ENCODE measurements at regions not wholly inside any gene's neighbourhood (a gene's known extent, or its start where the extent isn't known, plus 50 kb on each side); places are given as distances from the start of the nearest gene placed in this dataset.
"Not testable (repeated sequence)": the region's sequence is repeated elsewhere in the genome, so short reads cannot be mapped to it uniquely, and the experiment has no call there.

DNA sequence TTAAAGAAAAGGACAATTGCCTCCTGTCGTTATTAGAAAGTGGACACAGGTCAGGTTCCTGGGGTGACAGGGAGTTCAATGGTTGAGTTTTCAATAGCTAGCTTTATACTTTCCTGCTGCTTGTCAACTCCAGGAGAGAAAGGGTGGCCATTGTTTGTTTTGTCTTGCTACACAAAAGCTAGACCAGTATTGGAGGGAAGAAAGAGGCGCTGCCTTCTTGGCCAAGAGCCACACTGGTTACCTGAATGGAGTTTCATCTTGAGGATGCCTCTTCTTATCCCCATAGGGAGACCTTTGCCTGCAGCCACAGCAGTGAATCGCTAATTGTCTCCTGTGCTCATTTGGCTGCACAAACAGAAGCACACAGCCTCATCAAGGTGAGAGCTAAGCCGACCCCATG is 279.4 kb upstream of the GRIA1 start:
- DNase-seq (ENCODE audit: low read depth in 3 of 3, low spot score in 2 of 3), result no peak

DNA sequence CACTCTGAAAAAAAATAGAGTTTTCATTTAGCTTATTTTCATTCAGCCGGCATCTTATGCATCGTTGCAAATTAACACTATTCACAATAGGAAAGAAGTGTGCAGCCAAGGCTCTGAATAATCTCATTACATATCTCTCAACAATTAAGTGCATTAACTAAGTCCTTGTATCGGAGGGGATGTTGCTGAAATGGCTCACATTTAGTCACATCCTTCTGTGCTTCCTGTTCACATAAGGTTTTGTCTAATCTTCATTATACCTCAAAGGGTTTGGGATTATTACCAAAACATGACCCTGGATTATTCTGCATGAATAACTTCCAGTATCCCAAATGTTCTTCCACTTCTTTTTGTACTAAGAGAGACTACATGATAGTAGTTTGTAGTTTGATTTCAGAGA is 278.0 kb upstream of the GRIA1 start:
- DNase-seq (ENCODE audit: low read depth in 3 of 3, low spot score in 2 of 3), result no peak

DNA sequence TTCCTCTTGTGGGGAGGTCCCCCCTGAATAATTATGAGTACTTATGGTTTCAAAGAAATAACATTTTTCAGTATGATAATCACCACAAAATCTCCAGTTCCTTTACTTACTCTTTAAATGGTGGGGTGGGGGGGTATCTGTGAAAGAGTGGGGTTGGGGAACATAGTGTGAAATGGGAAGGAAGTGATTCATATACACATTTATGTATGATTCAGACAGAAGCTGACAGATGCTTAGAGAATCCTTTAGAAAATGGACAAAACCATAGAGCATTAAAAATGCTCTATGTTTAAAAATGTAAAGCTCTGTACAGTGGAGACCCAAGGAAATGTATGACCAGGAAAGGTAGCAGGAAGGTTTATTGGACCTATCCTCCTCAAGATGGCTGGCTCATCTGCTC is 267.5 kb upstream of the GRIA1 start:
- DNase-seq (ENCODE audit: low read depth in 3 of 3, low spot score in 2 of 3), result no peak

DNA sequence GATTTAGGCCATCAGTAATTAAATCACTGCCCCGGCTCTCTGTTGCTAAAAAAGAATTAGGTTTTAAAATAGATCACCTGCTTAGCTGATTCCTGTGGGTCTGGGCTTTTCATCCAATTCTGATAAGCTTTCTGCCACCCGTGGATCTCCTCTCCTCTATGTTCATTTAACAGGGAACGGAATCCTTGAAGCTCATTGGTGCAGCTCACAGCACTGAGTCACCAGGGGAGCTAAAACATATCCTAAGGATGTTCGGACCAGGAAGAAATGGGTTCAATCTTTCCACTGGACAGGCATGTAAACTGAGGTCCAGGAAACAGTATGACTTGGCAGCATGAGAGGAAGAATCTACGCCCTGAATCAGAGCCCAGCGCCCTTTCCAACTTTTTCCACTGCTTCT is 267.1 kb upstream of the GRIA1 start:
- no peak for DNase-seq (ENCODE audit: low read depth in 3 of 3, low spot score in 2 of 3)

DNA sequence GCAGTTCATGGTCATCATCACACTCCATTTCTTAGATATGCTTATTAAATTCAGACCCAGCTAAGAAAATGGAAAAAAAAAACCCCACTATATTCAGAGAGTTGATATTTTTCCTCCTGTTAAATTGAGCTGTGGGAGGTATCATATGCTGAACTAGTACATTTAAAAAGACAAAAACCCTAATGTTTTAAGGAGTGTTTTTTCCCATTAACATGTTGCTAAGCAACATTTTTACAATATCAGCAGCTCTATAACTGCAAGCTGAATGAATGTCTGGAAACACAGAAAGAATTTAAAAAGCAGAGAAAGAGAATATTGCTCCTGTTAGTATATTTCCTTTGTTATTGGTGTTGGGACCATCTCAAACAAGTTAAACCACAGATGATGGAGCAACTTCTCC is 265.8 kb upstream of the GRIA1 start:
- DNase-seq (ENCODE audit: low read depth in 3 of 3, low spot score in 2 of 3), result no peak

DNA sequence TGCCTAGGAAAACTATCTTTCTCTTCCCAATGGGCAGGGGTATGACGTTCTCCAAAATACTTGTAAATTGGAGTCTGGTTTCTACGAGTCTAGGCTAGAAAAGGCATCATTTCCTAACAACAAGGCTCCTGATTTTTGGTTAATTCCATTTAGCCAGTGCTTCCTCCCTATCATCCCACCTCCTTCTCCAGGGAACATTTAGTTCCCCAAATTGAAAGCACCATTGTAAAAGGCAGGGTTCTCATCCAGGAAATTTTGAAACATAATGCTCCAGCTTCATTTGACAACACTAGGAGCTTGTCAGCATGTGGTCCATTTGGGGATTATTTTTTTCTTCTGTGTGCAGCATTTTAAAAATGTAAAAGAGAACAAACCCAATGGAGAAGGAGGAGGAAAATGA is 256.5 kb upstream of the GRIA1 start:
- DNase-seq (ENCODE audit: low read depth in 3 of 3, low spot score in 2 of 3), result no peak

DNA sequence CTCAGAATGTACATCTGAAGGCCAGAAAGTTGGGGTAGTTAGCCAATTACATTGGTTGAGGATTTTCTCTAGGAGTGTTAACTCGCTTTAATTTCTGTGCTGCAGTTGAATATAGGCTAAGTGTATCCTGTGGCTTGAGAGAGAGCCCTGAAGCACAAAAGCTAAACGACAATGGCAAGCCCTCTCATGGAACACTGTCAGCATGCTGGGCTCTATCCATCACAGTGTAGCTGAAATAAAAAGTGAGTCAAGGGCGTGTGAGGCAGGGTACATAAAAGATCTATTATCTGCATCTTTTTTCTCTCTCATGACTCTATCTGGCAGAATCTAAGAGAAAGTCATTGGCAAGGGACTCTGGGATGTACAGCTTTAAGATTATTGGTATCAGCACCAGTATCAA is 254.2 kb upstream of the GRIA1 start:
- DNase-seq (ENCODE audit: low read depth in 3 of 3, low spot score in 2 of 3), result no peak

DNA sequence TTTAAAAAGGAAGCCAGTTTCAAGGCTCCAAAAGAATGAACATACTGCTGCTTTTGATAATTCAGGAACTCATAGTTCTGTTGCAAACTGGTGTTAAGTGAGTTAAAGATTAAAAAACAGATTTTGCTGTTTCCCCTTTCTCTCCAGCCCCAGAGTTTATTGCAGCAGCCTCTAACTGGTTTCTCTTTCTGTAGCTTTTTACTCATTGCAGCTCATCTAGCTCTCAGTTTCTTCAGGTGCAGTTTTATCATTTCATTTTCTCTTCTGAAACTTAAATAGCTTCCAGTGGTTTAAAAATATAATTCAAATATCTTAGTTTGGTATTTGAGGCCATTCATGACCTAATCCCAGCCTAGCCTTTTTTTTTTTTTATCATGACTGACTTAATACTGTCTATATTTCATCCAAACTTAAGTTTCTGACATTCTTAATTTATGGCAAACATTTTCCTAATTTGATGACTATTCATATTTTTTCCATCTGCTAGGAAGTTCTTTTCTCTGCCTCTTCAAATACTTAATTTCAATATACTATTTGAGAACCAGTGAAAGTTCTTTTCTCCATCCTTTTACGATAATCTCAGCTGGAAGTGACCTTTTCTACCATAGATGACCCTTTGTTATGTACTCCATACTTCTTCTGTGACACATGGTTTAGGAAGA is 252.7 kb upstream of the GRIA1 start:
- no peak for DNase-seq (ENCODE audit: low read depth in 3 of 3, low spot score in 2 of 3)

DNA sequence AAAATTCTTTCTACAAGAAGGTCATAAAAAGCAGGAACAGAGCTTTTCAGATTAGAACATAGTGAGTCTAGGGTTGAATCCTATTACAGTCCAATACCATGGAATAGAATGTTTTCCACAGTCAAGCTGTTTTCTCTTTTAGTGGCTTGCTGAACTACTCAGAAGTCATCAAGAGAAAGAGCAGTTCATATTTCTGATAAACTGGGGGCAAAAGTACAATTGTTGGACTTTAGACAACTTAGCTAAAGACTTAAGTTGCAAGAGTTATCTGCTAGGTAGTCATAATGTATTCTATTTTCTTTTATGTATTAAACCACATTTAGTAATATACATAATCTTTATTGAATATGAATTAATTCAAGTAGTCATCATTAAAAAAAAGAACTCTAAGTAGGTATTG is 233.1 kb upstream of the GRIA1 start:
- DNase-seq (ENCODE audit: low read depth in 3 of 3, low spot score in 2 of 3), result no peak

DNA sequence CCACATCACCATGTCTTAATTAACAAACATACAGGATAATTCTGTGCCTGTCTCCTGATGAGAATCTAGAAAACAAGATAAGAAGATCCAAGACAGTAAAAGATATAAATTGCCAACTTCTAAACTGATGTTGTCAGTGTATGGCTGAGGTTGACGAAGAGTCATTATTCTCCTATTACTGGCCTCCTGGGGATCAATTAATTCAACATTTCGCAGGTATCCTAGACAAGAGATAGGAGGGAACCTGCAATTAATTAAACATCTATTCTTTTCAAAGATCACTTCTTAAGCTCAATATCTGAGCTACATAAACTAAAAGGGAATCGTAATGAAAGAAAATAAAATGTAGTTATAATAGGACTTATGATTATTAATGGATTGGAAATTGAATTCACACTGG is 232.0 kb upstream of the GRIA1 start:
- no peak for DNase-seq (ENCODE audit: low read depth in 3 of 3, low spot score in 2 of 3)

DNA sequence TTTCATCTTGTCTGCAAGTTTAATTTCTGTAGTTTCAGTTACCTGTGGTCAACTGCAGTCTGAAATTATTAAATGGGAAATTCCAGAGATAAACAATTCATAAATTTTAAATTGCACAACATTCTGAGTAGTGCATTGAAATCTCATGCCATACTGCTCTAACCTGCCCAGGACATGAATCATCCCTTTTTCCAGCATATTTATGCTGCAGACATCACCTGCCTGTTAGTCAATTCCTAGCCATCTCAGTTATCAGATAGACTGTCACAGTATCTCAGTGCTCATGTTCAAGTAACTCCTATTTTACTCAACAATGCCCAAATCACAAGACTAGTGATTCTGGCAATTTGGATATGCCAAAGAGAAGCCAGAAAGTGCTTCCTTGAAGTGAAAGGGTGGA is 223.0 kb upstream of the GRIA1 start:
- no peak for DNase-seq (ENCODE audit: low read depth in 3 of 3, low spot score in 2 of 3)

DNA sequence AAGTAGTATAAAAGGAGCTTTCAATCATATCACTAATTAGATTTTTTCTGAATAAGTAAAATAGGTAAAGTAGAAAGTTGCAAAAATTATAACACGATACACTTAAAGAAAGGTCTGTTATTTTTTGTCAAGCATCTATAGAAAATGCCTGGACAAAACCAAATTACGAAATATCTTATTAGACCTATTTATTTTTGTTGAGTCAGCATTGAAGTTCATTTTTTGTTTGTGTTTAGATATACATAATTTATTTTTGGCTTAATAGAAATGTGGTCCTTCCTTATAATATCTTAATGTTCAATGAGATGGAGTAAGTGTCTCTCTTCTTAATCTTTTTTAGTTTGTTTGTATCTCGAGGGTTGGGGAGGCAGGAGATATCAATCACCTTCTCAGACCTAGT is 214.8 kb upstream of the GRIA1 start:
- DNase-seq (ENCODE audit: low read depth in 3 of 3, low spot score in 2 of 3), result no peak

DNA sequence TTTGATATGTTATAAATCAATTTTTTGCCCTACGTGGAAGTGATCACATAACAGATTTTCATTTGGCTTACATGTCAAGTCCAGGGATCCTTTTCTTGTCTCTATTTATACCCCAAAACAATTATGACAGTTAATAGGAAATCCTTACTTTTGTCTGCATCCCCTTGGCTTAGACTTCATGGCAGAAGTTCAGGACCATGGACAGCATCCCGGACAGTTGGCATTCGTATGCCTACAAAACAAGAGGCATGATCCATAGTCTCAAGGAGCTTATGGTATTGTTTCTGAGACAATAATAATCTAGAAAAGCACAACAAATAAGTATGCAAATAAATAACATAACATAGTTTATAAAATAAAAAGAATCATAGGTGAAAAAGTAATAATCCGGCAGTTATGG is 214.3 kb upstream of the GRIA1 start:
- peak; percentile 12 to 27 (median 21) for DNase-seq (ENCODE audit: low read depth in 3 of 3, low spot score in 2 of 3)

DNA sequence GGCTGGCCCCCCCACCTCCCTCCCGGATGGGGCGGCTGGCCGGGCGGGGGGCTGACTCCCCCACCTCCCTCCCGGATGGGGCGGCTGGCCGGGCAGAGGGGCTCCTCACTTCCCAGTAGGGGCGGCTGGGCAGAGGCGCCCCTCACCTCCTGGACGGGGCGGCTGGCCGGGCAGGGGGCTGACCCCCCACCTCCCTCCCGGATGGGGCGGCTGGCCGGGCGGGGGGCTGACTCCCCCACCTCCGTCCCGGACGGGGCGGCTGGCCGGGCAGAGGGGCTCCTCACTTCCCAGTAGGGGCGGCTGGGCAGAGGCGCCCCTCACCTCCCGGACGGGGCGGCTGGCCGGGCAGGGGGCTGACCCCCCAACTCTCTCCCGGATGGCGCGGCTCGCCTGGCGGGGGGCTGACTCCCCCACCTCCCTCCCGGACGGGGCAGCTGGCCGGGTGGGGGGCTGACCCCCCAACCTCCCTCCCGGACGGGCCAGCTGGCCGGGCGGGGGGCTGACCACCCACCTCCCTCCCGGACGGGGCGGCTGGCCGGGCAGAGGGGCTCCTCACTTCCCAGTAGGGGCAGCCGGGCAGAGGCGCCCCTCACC is 194.1 kb upstream of the GRIA1 start:
- not testable (repeated sequence) for DNase-seq (ENCODE audit: low read depth in 3 of 3, low spot score in 2 of 3)

DNA sequence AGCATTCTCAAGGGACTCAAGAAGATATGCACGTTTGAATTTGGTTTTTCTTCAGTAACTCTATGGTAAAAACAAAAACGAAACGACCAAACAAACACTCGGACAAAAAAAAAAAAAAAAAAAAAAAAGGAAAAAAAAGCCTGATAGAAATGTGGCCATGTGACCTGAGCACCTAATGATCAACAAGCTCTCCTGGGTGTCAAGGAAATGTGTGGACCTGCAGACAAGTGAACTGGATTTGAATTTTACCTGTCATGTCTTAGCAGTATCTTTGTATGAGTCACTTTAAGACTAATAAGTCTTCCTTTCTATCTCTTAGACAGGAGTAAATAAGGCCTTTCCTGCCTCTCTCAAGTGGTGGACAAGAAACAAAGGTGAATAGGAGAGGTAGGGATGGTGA is 190.6 kb upstream of the GRIA1 start:
- DNase-seq (ENCODE audit: low read depth in 3 of 3, low spot score in 2 of 3), result no peak

DNA sequence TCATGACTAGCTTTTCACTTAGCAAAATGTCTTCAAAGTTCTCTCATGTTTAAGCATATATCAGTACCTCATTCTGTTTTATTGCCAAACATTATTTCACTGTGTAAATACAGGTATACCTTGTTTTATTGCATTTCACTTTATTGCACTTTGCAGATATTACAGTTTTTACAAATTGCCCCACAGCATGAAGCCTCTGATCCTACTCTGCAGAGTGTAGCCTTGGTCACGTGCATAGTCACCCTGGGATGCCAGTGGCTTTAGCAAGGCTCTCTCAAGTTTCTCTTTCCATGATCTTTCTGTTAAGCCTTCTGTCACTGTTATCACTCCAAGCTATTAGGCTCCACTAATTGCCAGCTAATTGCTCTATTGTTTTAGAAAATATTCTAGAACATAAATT is 182.2 kb upstream of the GRIA1 start:
- DNase-seq (ENCODE audit: low read depth in 3 of 3, low spot score in 2 of 3), result no peak

DNA sequence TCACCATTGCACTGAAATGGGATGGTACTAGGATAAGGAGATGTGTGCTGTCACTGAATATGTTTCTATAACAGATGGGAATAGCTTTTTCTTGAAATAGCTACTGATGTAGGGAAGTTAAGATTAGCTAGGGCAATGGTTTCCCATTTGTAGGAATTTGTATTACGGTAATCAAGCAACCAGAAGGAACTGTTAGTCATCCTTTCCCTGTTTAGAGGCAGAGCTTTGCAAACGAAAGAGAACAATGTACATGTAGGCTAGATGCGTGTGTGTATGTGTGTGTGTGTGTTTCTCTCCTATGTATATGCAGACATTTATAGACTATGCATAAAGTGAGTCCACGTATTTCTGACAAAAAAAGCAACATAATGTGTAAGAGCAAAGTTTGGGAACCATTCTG is 171.9 kb upstream of the GRIA1 start:
- DNase-seq (ENCODE audit: low read depth in 3 of 3, low spot score in 2 of 3), result no peak

DNA sequence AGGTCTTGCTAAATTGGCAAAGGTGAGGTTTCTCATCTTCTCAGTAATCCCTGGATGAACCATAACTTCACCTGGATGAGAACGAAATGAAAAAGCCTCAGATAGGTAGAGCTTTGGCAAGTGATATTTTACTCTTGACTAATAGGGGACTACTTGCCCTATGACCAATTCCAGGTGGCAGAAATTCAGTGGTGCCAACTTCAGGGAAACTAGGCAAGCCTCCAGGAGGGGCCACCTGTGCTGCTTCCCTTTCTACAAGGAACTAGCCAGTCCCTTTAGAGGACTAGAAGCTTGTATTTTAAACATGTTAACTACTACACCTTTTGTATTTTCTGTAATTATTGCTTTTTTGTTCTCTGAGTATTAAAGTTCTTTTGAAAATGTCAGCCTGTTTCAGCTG is 169.0 kb upstream of the GRIA1 start:
- DNase-seq (ENCODE audit: low read depth in 3 of 3, low spot score in 2 of 3), result no peak

DNA sequence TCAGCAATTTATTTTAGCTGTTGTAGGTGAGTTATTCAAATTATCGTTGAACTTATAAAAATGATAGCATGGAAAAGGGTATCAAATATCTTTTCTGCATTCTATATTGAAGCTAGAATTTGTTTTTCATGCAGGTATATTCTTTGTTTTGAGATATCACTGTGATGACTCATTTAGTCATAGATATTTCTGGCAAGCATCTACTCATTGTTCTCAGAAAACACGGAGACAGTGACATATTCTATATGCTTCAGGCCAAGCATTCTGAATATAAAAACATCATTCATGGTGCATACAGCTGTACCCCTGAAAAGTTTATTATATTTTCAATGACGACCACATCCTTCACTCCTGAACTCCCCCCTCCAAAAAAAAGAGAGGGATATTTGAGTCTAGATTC is 150.3 kb upstream of the GRIA1 start:
- no peak for DNase-seq (ENCODE audit: low read depth in 3 of 3, low spot score in 2 of 3)

DNA sequence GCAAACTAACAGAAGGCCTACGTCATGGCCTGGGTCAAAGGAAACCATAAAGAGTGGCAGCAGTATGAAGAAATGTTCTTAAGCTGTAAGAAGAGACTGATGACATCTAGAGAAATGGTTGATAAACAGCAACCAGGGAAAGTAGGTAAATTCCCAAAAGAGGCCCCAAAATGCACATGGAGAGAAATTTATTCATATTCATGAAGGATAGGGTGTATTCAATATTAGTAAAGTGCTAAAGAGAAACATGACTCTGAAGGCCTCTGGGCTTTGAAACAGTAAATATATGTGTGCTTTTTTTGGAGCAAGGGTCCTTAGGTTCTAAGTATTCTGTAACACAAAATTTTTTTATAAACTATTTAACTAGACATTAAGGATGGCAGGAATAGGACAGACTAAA is 149.7 kb upstream of the GRIA1 start:
- DNase-seq (ENCODE audit: low read depth in 3 of 3, low spot score in 2 of 3), result no peak

DNA sequence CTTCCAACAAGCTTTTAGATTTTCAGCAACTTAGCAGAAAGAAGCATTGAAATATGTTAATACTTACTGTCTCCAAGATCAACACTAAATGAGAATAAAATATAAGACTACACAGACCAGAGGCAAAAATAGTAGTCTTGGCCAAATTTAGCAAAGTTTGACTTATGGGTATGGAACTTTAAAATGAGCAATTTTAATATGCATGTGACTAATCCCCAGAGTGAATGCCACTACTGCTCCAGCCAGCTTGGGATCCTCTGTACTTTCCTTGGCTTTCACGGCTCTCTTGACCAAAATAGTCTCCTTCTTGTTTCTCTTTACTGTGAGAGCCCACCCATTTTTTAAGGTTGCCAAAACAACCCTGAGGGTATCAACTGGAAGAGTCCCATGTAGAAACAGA is 148.0 kb upstream of the GRIA1 start:
- no peak for DNase-seq (ENCODE audit: low read depth in 3 of 3, low spot score in 2 of 3)

DNA sequence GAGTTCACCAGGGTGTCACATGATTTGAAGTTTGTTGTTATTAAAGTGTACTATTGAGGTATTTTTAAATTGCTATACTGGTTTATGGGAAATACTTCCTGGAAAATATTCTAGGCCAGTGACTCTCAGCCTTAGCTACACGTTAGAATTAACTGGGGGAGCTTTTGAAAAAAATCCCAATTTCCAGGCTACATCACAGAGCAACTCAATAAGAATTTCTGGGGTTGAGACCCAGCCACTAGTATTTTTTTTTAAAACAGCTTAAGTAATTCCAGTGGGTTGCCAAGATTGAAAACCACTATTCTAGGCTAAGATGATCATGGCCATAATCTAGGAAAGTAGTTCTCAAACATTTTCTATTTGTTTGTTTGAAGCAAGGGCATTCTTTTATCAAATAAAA is 142.9 kb upstream of the GRIA1 start:
- DNase-seq (ENCODE audit: low read depth in 3 of 3, low spot score in 2 of 3), result no peak

All from right renal cortex interstitium (tissue), 3 donors.